ENCODE measurements at regions not wholly inside any gene's neighbourhood (a gene's known extent, or its start where the extent isn't known, plus 50 kb on each side); places are given as distances from the start of the nearest gene placed in this dataset.

DNA sequence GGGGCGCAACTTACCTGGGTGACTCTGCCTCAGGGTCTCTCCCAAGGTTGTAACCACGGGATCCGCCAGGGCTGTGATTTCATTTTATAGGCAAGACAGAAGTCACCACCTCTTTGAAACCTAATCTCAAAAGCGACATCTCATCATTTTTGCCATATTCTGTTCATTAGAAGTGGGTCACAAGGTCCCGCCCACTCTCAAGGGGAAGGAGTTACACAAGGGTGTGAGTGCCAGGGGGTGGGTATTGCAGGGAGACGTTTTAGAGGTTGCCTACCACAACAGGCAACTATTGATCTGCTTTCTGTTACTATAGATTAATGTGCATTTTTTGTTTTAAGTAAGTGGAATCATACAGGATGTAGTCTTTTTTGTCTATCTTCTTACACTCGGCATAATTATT is 56.6 kb upstream of the ADPGK start:
- H3K4me3 ChIP-seq (ENCODE audit: low read depth, low read length): no peak overlapping the region
- TF ChIP-seq, protein P1, sequence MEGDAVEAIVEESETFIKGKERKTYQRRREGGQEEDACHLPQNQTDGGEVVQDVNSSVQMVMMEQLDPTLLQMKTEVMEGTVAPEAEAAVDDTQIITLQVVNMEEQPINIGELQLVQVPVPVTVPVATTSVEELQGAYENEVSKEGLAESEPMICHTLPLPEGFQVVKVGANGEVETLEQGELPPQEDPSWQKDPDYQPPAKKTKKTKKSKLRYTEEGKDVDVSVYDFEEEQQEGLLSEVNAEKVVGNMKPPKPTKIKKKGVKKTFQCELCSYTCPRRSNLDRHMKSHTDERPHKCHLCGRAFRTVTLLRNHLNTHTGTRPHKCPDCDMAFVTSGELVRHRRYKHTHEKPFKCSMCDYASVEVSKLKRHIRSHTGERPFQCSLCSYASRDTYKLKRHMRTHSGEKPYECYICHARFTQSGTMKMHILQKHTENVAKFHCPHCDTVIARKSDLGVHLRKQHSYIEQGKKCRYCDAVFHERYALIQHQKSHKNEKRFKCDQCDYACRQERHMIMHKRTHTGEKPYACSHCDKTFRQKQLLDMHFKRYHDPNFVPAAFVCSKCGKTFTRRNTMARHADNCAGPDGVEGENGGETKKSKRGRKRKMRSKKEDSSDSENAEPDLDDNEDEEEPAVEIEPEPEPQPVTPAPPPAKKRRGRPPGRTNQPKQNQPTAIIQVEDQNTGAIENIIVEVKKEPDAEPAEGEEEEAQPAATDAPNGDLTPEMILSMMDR (IDR thresholded peaks at IDR 0.05; ENCODE audit: low read depth, low read length): no peak

DNA sequence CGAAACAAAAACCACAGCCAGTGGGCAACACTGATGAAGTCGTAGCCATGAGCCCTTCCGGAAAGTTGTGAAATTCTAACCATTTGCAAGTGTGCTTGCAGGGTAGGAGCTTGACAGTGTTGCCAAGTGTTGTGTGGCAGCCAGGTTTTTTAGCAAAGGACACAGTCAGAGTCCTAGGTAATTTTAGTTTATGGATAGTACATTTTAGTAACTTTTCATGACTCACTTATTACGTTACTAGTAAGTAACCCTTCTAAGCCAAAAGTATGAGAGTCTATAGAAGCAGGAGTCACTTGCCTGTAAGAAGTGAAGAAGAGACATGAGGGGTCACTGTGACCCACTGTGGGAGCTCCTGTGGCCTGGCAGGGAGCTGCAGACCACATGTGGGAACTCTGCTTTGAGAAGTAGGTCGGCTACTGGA is 54.8 kb upstream of the ADPGK start:
- H3K4me3 ChIP-seq (ENCODE audit: low read depth, low read length): no peak overlapping the region
- TF ChIP-seq, protein P1 (IDR thresholded peaks at IDR 0.05; ENCODE audit: low read depth, low read length): no peak

DNA sequence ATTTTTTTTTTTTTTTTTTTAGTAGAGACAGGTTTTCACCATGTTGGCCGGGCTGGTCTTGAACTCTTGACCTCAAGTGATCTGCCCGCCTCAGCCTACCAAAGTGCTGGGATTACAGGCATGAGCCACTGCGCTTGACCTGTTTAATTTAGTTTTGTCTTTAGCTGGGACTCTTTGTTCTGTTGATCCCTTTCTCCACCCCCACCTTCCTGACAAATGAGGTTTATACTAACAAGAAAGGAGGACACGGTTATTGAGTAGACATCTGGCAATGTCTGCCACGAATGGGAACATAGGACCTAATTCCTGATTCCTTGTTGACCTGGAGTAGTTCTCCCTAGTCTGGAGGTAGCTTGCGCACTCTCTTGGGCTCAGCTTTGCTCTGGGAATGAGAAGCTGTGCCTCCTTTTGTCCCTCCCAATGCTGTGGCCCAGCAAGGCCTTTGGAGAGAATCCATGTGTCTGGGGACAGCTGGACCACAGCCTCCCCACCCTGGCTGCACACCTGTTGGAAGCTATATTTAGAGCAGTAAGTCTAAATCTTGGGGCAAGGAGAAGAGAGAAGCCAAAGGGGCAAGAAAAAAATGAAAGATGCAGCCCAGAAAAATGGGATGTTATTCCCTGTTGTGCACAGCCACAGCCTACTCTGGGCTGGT is 53.2 kb upstream of the ADPGK start:
- TF ChIP-seq, protein P1 (IDR thresholded peaks at IDR 0.05; ENCODE audit: low read depth, low read length): no peak
- no peak overlapping the region for H3K4me3 ChIP-seq (ENCODE audit: low read depth, low read length)

DNA sequence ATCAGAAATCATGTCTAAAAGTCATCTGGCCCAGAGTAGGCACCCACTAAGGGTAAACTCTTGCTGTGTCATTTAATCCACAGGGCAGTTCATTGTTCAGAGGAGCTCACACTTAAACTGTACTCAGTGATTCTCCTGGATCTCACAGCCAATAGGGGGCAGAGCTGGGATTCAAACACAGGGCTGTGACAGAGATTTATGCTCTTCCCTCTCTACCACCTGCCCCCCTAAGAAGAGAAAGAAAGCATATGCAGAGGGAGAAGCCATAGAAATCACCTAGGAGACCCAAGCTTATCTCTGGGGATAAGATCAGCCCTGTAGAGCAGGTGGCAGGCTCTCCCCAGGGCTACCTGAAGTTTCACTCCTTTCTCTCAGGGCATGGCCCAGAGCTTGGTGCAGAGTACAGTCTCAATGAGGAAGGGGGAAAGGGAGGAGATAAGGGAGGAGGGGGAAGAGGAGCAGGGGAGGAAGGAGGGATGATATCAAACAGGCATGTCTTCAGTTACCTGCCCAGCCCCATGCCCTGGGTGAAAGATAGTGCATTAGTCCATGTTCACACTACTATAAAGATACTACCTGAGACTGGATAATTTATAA is 51.8 kb upstream of the ADPGK start:
- TF ChIP-seq, protein P1 (IDR thresholded peaks at IDR 0.05; ENCODE audit: low read depth, low read length): peak; percentile 43
- H3K4me3 ChIP-seq (ENCODE audit: low read depth, low read length): no peak overlapping the region

DNA sequence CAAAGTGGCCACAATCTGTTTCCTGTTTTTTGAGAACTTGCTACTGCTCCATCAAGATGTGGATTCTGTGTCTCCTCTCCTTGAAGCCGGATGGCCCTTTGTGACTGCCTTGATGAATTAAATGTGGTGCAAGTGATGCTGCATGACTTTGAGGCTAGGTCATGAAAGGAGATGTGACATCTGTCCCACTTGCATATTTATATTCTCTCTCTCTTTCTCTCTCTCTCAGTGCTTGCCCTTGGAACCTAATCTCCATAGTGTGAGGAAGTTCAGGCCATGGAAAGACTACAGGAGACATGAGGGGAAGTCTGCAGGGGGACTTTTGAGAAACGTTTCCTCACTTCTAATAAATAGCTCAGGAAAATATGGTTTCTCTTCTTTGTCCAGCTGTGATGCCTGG is 50.0 kb upstream of the ADPGK start:
- H3K4me3 ChIP-seq (ENCODE audit: low read depth, low read length): no peak overlapping the region
- TF ChIP-seq, protein P1 (IDR thresholded peaks at IDR 0.05; ENCODE audit: low read depth, low read length): no peak
